ENCODE measurements at regions not wholly inside any gene's neighbourhood (a gene's known extent, or its start where the extent isn't known, plus 50 kb on each side); places are given as distances from the start of the nearest gene placed in this dataset.

DNA sequence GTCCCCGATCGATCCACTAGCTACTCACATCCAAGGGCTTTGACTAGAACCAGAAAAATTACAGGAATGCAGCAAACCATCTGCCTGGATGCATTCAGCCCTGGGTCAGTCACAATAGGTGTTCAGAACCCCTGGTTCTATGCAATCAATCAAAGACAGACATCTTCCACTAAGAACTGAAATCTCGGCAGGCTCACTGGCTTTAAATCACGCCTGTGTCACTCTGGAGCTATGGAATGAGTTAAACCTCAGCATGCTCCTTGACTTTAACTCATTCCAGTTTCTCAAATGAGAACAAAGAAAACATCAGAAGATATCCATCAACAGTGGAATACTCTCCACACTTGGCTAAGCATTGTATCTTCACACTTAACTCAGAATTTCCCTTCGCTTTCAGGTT is 68.1 kb upstream of the SPTBN1 start:
- TF ChIP-seq, protein P1, sequence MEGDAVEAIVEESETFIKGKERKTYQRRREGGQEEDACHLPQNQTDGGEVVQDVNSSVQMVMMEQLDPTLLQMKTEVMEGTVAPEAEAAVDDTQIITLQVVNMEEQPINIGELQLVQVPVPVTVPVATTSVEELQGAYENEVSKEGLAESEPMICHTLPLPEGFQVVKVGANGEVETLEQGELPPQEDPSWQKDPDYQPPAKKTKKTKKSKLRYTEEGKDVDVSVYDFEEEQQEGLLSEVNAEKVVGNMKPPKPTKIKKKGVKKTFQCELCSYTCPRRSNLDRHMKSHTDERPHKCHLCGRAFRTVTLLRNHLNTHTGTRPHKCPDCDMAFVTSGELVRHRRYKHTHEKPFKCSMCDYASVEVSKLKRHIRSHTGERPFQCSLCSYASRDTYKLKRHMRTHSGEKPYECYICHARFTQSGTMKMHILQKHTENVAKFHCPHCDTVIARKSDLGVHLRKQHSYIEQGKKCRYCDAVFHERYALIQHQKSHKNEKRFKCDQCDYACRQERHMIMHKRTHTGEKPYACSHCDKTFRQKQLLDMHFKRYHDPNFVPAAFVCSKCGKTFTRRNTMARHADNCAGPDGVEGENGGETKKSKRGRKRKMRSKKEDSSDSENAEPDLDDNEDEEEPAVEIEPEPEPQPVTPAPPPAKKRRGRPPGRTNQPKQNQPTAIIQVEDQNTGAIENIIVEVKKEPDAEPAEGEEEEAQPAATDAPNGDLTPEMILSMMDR (IDR thresholded peaks at IDR 0.05; ENCODE audit: low read depth, low read length) = no peak
- in situ Hi-C loops (cut with HindIII; ENCODE audit: low sequenced_read_pairs) = no loop called here
- no peak overlapping the region for H3K4me3 ChIP-seq (ENCODE audit: low read depth, low read length)
- peak; percentile 45 for DNase-seq (ENCODE audit: low read depth, low spot score)

DNA sequence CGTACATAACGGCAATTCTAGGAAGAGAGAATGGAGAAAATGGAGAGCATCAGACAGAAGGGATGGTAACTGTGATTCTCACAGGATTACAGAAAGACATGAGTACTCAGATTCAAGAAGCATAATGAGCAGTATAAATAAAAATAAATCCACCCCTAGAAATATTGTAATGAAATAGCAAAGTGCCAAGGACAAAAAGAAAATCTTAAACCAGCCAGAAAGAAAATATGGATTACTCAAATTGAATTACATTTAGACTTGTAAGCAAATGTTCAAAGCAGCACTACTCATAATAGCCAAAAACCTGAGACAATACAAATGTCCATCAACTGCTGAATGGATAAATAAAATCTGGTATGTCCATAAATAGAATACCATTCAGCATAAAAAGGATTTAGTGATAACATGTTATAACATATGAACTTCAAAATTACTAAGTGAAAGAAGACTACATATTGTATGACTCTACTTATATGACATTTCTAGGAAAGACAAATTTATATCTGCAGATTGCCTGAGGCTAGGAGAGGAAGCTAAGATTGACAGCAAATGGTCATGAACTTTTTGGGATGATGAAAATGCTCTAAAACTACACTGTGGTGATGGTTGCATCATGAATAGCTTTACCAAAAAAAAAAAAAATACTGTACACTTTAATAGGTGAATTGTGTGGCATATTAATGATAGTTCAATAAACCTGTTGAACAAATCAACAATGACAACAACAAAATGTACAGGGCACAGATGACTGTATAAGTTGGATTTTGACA is 63.4 kb upstream of the SPTBN1 start:
- DNase-seq (ENCODE audit: low read depth, low spot score) = no peak
- in situ Hi-C loops (cut with HindIII; ENCODE audit: low sequenced_read_pairs) = no loop called here
- no peak overlapping the region for H3K4me3 ChIP-seq (ENCODE audit: low read depth, low read length)
- TF ChIP-seq, protein P1 (IDR thresholded peaks at IDR 0.05; ENCODE audit: low read depth, low read length) = no peak

DNA sequence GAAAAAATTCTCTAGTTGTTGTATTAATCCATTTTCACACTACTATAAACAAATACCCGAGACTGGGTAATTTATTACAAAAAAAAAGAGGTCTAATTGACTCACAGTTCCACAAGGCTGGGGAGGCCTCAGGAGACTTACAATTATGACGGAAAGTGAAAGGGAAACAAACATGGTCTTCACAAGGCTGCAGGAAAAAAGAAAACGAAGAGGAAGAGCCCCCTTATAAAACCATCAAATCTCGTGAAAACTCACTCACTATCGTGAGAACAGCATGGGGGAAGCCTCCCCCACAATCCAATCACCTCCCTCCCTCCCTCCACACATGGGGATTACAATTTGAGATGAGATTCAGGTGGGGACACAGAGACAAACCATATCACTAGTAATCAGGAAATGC is 61.7 kb upstream of the SPTBN1 start:
- no peak for DNase-seq (ENCODE audit: low read depth, low spot score)
- in situ Hi-C loops (cut with HindIII; ENCODE audit: low sequenced_read_pairs) = no loop called here
- H3K4me3 ChIP-seq (ENCODE audit: low read depth, low read length) = no peak overlapping the region
- TF ChIP-seq, protein P1 (IDR thresholded peaks at IDR 0.05; ENCODE audit: low read depth, low read length) = no peak

DNA sequence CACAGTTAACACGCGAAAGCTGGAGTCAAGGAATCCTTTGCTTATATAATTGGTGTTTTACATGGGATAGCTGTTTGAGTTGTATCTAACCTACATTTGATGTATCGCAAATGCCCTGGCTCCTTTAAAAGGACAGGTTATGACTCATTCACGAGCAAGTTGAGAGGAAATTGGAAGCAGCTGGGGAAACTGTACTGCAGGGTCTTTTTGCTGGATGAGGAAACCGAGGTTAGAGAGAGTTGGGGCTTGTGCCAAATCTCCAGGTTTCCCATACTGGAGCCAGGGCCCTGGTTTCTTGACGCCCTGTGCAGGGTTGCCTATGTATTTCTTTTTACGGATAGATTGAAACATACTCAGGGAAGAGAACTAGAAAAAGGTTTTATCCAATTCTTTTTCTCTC is 60.0 kb upstream of the SPTBN1 start:
- DNase-seq (ENCODE audit: low read depth, low spot score) = peak; percentile 66
- H3K4me3 ChIP-seq (ENCODE audit: low read depth, low read length) = no peak overlapping the region
- TF ChIP-seq, protein P1 (IDR thresholded peaks at IDR 0.05; ENCODE audit: low read depth, low read length) = no peak
- in situ Hi-C loops (cut with HindIII; ENCODE audit: low sequenced_read_pairs) = no loop called here

DNA sequence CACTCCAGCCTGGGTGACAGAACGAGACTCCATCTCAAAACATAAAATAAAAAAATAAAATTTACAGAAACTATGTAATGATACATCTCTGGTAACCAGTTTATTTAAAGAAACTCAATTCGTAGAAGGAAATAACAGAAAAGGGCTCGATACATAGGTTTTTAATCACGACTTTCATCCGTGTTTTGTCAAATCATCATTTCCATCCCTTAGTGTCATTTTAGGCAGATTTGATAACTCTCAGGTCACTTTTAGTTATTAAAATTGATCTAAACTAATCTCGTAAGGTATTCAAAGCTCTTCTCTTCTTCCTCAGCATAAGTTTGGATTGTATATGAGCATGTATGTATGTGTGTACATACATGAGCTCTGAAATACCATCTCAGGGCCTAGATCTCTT is 59.3 kb upstream of the SPTBN1 start:
- in situ Hi-C loops (cut with HindIII; ENCODE audit: low sequenced_read_pairs) = no loop called here
- TF ChIP-seq, protein P1 (IDR thresholded peaks at IDR 0.05; ENCODE audit: low read depth, low read length) = no peak
- no peak overlapping the region for H3K4me3 ChIP-seq (ENCODE audit: low read depth, low read length)
- no peak for DNase-seq (ENCODE audit: low read depth, low spot score)

DNA sequence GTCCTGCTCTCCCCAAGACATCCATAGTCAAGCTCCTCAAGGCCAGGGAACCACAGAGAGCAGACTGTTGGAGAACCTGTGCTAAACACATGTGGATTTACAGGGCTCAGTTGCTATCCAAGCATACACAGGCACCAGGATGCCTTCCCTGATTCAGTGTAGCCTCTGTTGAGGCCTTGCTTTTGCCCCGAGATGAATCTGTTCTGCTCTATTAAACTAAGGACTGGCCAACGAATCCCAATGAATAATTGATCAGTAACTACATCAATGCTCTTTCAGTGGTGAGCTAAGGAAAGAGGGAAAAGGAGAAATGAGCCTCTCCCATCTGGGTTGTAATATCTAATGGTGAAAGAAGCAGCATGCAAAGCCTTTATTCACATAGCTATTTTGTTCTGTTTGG is 58.7 kb upstream of the SPTBN1 start:
- TF ChIP-seq, protein P1 (IDR thresholded peaks at IDR 0.05; ENCODE audit: low read depth, low read length) = no peak
- DNase-seq (ENCODE audit: low read depth, low spot score) = no peak

More for the DNA sequence above, 58.7 kb upstream of the SPTBN1 start:
- H3K4me3 ChIP-seq (ENCODE audit: low read depth, low read length) = no peak overlapping the region
- in situ Hi-C loops (cut with HindIII; ENCODE audit: low sequenced_read_pairs) = no loop called here
